Lower lobe of right lung (tissue), 2 donors: ENCODE measurements at regions not wholly inside any gene's neighbourhood (a gene's known extent, or its start where the extent isn't known, plus 50 kb on each side); places are given as distances from the start of the nearest gene placed in this dataset.

Source experiments
- ATAC-seq, 2 donors: fragments of 200-7000 bp; cut with Tn5 transposase; one replicate each; pipeline ENCODE4 v1.9.1; 2020 to 2022; ENCODE audit warnings: mild to moderate bottlenecking in 2 of 2, moderate library complexity in 2 of 2
- DNase-seq: peaks from one replicate; pipeline ENCODE4 v3.0.0-alpha.2; 2020
- H3K27ac ChIP-seq: fragments of 200-600 bp; one replicate; pipeline ENCODE4 v1.8.0; 2022
- H3K27me3 ChIP-seq: fragments of 200-600 bp; one replicate; pipeline ENCODE4 v1.8.0; 2022; ENCODE audit warnings: low read depth
- H3K36me3 ChIP-seq: fragments of 200-600 bp; one replicate; pipeline ENCODE4 v1.8.0; 2022; ENCODE audit warnings: mild to moderate bottlenecking
- H3K4me1 ChIP-seq: fragments of 200-600 bp; one replicate; pipeline ENCODE4 v1.8.0; 2022
- H3K4me3 ChIP-seq: fragments of 200-600 bp; one replicate; pipeline ENCODE4 v1.8.0; 2022; ENCODE audit warnings: mild to moderate bottlenecking
- H3K9me3 ChIP-seq: fragments of 200-600 bp; one replicate; pipeline ENCODE4 v1.8.0; 2022
- intact Hi-C: fragments of 100-400 bp; cut with DNase I; formaldehyde crosslinking; loops from one replicate; pipeline ENCODE4 v1.11.0; 2022
- TF ChIP-seq, protein P1 (sequence below): fragments of 200-600 bp; IDR thresholded peaks from one replicate; pipeline ENCODE4 v1.8.0; 2022; ENCODE audit warnings: antibody characterized with exemption, mild to moderate bottlenecking
- donor health status: DM: no; HTN: yes; CAD: no; lungs with severe emphysema.

DNA sequence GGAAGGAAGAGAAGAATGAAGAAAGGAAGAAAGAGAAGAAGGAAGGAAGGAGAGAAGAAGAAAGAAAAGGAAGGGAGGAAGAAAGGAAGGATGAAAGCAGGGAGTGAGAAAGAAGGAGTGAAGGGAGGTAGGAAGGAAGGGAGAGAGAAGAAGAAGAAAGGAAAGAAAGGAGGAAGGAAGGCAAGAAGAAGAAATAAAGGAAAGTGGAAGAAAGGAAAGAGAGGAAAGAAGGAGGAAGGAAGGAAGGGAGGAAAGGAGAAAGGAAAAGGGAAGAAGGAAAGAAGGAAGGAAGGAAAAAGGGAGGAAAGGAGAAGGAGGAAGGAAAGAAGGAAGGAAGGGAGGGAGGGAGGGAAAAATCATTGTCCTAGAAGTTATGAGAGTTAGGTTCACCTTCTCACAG is 696.6 kb upstream of the TMEM132C start:
- ATAC-seq (no peak), DNase-seq (no peak)
- H3K4me1 ChIP-seq, result no peaks in the 10 kb centered on the region
- intact Hi-C loops, result no loop called here
- H3K4me3 ChIP-seq, result no peak overlapping the region
- no peak overlapping the region for H3K27ac ChIP-seq
- TF ChIP-seq, protein P1, sequence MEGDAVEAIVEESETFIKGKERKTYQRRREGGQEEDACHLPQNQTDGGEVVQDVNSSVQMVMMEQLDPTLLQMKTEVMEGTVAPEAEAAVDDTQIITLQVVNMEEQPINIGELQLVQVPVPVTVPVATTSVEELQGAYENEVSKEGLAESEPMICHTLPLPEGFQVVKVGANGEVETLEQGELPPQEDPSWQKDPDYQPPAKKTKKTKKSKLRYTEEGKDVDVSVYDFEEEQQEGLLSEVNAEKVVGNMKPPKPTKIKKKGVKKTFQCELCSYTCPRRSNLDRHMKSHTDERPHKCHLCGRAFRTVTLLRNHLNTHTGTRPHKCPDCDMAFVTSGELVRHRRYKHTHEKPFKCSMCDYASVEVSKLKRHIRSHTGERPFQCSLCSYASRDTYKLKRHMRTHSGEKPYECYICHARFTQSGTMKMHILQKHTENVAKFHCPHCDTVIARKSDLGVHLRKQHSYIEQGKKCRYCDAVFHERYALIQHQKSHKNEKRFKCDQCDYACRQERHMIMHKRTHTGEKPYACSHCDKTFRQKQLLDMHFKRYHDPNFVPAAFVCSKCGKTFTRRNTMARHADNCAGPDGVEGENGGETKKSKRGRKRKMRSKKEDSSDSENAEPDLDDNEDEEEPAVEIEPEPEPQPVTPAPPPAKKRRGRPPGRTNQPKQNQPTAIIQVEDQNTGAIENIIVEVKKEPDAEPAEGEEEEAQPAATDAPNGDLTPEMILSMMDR, result no peak
- no peaks in the 10 kb centered on the region for H3K36me3 ChIP-seq
- H3K27me3 ChIP-seq, result no peaks in the 10 kb centered on the region
- no peaks in the 10 kb centered on the region for H3K9me3 ChIP-seq

DNA sequence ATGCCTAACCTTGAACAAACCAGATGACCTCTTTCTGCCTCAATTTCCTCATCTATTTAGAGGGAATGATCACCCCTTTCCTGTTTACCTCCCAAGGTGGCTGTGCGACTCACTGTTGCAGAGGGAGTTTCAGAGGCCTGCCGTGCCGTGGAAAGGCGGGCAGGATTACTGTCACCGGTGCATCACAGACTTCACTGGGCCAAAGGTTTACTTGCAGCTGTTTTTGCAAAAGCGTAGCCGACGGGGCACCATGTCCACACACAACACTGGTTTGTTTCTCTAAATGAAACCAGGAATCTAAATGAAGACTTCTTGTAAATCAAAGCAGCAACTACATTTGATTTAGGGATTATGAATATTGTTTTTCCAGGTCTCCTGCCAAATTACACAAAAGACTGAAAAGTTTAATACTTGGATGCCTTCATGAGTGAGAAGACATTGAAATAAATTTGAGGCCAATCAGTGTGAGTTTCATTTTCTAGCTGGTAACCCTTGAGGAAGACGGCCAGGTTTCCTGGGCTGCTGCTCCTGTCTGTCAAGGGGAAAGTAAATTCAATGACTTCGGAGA is 696.1 kb upstream of the TMEM132C start:
- TF ChIP-seq, protein P1, result no peak
- Histone ChIP-seq H3K27me3 (no peaks in the 10 kb centered on the region), H3K27ac (no peak overlapping the region), H3K4me3 (no peak overlapping the region), H3K4me1 (no peaks in the 10 kb centered on the region), H3K36me3 (no peaks in the 10 kb centered on the region), H3K9me3 (no peaks in the 10 kb centered on the region)
- DNase-seq (no peak), ATAC-seq (no peak)
- intact Hi-C loops, result no loop called here

DNA sequence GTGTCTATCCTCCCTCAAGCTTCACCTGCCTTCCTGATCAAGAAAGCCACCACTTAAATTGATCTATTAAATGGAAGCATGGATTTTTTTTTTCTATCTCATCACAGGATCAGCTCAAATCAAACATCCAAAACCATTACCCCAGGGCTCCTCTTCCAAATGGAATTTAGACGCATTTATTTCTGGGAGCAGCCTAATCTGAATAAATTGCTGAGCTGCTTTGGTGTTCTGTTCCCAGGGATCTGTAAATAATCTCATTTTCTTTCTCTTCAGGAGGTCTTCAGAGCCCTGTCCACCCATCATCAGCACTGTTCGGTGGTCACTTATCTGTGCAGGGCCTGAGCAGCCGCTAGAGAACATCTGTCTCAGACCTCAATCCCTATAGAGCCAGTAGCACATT is 695.4 kb upstream of the TMEM132C start:
- DNase-seq (no peak), ATAC-seq (no peak)
- Histone ChIP-seq H3K4me3 (no peak overlapping the region), H3K27ac (no peak overlapping the region), H3K27me3 (no peaks in the 10 kb centered on the region), H3K9me3 (no peaks in the 10 kb centered on the region), H3K36me3 (no peaks in the 10 kb centered on the region), H3K4me1 (no peaks in the 10 kb centered on the region)
- intact Hi-C loops, result no loop called here
- TF ChIP-seq, protein P1, result no peak

DNA sequence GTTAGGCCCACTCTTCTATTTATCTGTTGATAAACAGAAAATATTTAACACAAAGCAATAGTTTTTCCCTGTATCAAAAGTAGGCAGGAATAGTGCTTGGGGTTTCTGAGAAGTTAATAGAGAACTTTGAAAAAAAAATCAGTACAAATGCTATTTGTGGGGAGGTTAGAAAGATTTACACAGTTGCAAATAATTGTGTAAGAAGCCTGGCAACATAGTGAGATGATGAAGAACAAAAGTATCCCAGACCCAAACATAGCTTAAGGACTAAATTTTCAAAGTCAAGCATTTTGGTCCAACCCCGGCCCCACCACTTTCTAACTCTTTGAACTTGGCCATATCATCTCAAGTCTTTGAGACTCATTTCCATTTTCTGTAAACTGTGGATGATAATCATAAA is 687.5 kb upstream of the TMEM132C start:
- DNase-seq (no peak), ATAC-seq (no peak)
- TF ChIP-seq, protein P1, result no peak
- intact Hi-C loops, result no loop called here
- H3K4me3 ChIP-seq, result no peak overlapping the region
- H3K27me3 ChIP-seq, result no peaks in the 10 kb centered on the region
- no peaks in the 10 kb centered on the region for H3K9me3 ChIP-seq
- no peaks in the 10 kb centered on the region for H3K4me1 ChIP-seq
- no peaks in the 10 kb centered on the region for H3K36me3 ChIP-seq
- no peak overlapping the region for H3K27ac ChIP-seq

DNA sequence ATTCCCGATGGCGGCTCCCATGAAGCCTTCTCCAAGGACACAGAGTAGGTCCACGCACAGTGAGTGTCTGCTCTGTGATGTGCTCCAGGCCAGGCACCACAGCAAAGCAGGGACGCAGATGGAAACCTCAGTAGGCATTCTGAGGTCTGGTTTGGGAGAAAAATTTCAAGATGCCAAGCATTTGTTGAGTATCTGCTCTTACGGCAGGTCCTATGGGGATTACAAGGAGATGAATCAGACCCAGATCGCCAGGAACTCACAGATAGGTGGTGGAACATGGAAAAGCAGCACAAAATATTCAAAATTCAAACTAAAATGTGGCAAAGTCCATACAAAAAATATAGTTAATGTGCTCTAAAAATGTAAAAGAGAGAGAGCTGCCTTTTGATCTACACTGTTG is 684.9 kb upstream of the TMEM132C start:
- DNase-seq (no peak), ATAC-seq (no peak)
- H3K27ac ChIP-seq, result no peak overlapping the region
- no peaks in the 10 kb centered on the region for H3K9me3 ChIP-seq
- no peak overlapping the region for H3K4me3 ChIP-seq
- TF ChIP-seq, protein P1, result no peak
- intact Hi-C loops, result no loop called here
- H3K4me1 ChIP-seq, result no peaks in the 10 kb centered on the region
- H3K27me3 ChIP-seq, result no peaks in the 10 kb centered on the region
- H3K36me3 ChIP-seq, result no peaks in the 10 kb centered on the region

DNA sequence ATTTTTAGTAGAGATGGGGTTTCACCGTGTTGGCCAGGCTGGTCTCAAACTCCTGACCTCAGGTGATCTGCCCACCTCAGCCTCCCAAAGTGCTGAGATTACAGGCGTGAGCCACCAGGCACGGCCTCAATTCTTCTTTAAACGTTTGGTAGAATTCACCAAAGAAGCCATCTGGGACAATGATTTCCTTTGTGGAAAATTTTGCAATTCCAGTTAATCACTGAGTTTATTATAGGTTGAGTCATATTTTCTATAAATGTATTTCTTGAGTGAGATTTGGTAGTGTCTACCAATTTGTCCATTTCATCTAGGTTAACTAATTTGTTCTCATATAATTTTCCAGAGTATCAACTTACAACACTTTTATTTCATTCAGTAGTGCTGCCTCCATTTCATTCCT is 683.9 kb upstream of the TMEM132C start:
- TF ChIP-seq, protein P1, result no peak
- Histone ChIP-seq H3K4me3 (no peak overlapping the region), H3K36me3 (no peaks in the 10 kb centered on the region), H3K27ac (no peak overlapping the region), H3K9me3 (no peaks in the 10 kb centered on the region), H3K4me1 (no peaks in the 10 kb centered on the region), H3K27me3 (no peaks in the 10 kb centered on the region)
- intact Hi-C loops, result no loop called here
- DNase-seq, result no peak
- no peak for ATAC-seq
